ENCODE measurements at regions not wholly inside any gene's neighbourhood (a gene's known extent, or its start where the extent isn't known, plus 50 kb on each side); places are given as distances from the start of the nearest gene placed in this dataset.

- TF ChIP-seq POLR2A (IDR thresholded peaks at IDR 0.05; ENCODE audit: low read depth, low read length) (peak; percentile 65), TAF1 (IDR thresholded peaks at IDR 0.05; ENCODE audit: low read depth, low read length) (no peak), POLR2AphosphoS5 (IDR thresholded peaks at IDR 0.05; ENCODE audit: low read depth, low read length) (peak; percentile 52)
Measured at GRCh38 chr7:130932667-130933432, 198.8 kb upstream of the KLF14 start.
